SK-N-SH (cell line): ENCODE measurements at regions not wholly inside any gene's neighbourhood (a gene's known extent, or its start where the extent isn't known, plus 50 kb on each side); places are given as distances from the start of the nearest gene placed in this dataset.

Experiments used
- CTCF ChIA-PET: fragments of 300-600, 350-600 bp; formaldehyde crosslinking; extraction: SDS; loops from one replicate; lab custom pipeline; 2021; lab: Yijun Ruan, JAX
- POLR2A ChIA-PET: fragments of 350-600 bp; sonication (Branson Sonifier 250); formaldehyde crosslinking; extraction: SDS; loops from one replicate; lab custom pipeline; 2020; ENCODE audit warnings: antibody characterized with exemption, inconsistent platforms; lab: Yijun Ruan, JAX
- DNase-seq: peaks from one replicate; pipeline ENCODE4 v3.0.0; 2012
- H2AFZ ChIP-seq: fragments of 200-600 bp; sonication (generic); 2 replicates; pipeline ENCODE4 v1.8.1; 2016; ENCODE audit warnings: antibody characterized with exemption, mild to moderate bottlenecking, low read depth
- H3F3A ChIP-seq: fragments of 200-600 bp; sonication (generic); replicated peaks from 2 replicates; pipeline ENCODE3; 2016; ENCODE audit warnings: antibody characterized with exemption, mild to moderate bottlenecking; ENCODE audit not compliant: insufficient read depth
- H3K27ac ChIP-seq, 2 experiments: fragments of 200-500 bp in 1 of 2; fragments of 200-600 bp in 1 of 2; sonication (Bioruptor generic) in 1 of 2; sonication (generic), shearing (Covaris generic) in 1 of 2; 2 replicates each; pipeline versions ENCODE4 v1.5.1 to v1.6.1; 2014 to 2016; ENCODE audit warnings: low read depth in 2 of 2, inconsistent platforms in 1 of 2, low read length in 1 of 2, mild to moderate bottlenecking in 1 of 2, mixed read lengths in 1 of 2
- H3K27me3 ChIP-seq: fragments of 200-600 bp; sonication (generic), shearing (Covaris generic); 2 replicates; pipeline ENCODE4 v1.6.1; 2016; ENCODE audit warnings: mixed run types; ENCODE audit not compliant: insufficient read depth
- H3K36me3 ChIP-seq, 2 experiments: fragments of 200-500 bp in 1 of 2; fragments of 200-600 bp in 1 of 2; sonication (Bioruptor generic) in 1 of 2; sonication (generic) in 1 of 2; replicated peaks in 1 of 2; 2 replicates each; pipeline versions ENCODE3 to v1.5.1; 2014 to 2016; ENCODE audit warnings: low read length in 1 of 2, mild to moderate bottlenecking in 1 of 2; ENCODE audit not compliant: insufficient read depth in 2 of 2, control insufficient read depth in 1 of 2
- H3K4me1 ChIP-seq, 2 experiments: fragments of 200-500 bp in 1 of 2; fragments of 200-600 bp in 1 of 2; sonication (Bioruptor generic) in 1 of 2; sonication (generic), shearing (Covaris generic) in 1 of 2; 2 replicates each; pipeline versions ENCODE4 v1.5.1 to v1.6.1; 2014 to 2016; ENCODE audit warnings: low read depth in 1 of 2, low read length in 1 of 2, mixed run types in 1 of 2; ENCODE audit not compliant: insufficient read depth in 2 of 2, control insufficient read depth in 1 of 2
- H3K4me2 ChIP-seq: fragments of 200-600 bp; sonication (generic), shearing (Covaris generic); 2 replicates; pipeline ENCODE4 v1.6.1; 2017; ENCODE audit warnings: mixed run types
- H3K4me3 ChIP-seq, 2 experiments: fragments of 200-500 bp in 1 of 2; fragments of 200-600 bp in 1 of 2; sonication (Bioruptor generic) in 1 of 2; sonication (generic), shearing (Covaris generic) in 1 of 2; 2 replicates each; pipeline versions ENCODE4 v1.5.1 to v1.8.1; 2014 to 2016; ENCODE audit warnings: low read depth in 2 of 2, inconsistent platforms in 1 of 2, low read length in 1 of 2, mild to moderate bottlenecking in 1 of 2, mixed read lengths in 1 of 2, moderate library complexity in 1 of 2
- H3K79me2 ChIP-seq: fragments of 200-600 bp; sonication (generic); 2 replicates; pipeline ENCODE4 v1.8.1; 2017; ENCODE audit warnings: mild to moderate bottlenecking; ENCODE audit not compliant: insufficient read depth
- H3K9ac ChIP-seq: fragments of 200-600 bp; sonication (generic); 2 replicates; pipeline ENCODE4 v1.6.1; 2017; ENCODE audit warnings: mixed run types
- H3K9me2 ChIP-seq: fragments of 200-600 bp; sonication (generic); 2 replicates; pipeline ENCODE4 v1.6.1; 2017; ENCODE audit warnings: mixed run types
- H3K9me3 ChIP-seq: fragments of 200-600 bp; sonication (generic); 2 replicates; pipeline ENCODE4 v1.6.1; 2017; ENCODE audit warnings: mixed run types, mild to moderate bottlenecking, moderate library complexity
- H4K20me1 ChIP-seq: fragments of 200-600 bp; sonication (generic); 2 replicates; pipeline ENCODE4 v1.6.1; 2017; ENCODE audit warnings: mild to moderate bottlenecking, mixed run types; ENCODE audit not compliant: insufficient read depth
- ELF1 ChIP-seq: IDR thresholded peaks from 2 replicates; pipeline ENCODE4 v1.4.0; 2012
- WGBS: methylation state at CpG from one replicate; pipeline ENCODE4 v1.1.6; 2017; ENCODE audit warnings: low lambda C conversion rate; 5-methylcytosine and 5-hydroxymethylcytosine counted together
- TF ChIP-seq, protein P1 (sequence below): IDR thresholded peaks from 2 replicates; pipeline ENCODE4 v1.6.1; 2012; ENCODE audit warnings: mild to moderate bottlenecking, low read depth, low read length, moderate library complexity
- TF ChIP-seq, protein P2 (sequence below): IDR thresholded peaks from 2 replicates; pipeline ENCODE4 v1.4.0; 2012; ENCODE audit warnings: low read depth, borderline replicate concordance

DNA sequence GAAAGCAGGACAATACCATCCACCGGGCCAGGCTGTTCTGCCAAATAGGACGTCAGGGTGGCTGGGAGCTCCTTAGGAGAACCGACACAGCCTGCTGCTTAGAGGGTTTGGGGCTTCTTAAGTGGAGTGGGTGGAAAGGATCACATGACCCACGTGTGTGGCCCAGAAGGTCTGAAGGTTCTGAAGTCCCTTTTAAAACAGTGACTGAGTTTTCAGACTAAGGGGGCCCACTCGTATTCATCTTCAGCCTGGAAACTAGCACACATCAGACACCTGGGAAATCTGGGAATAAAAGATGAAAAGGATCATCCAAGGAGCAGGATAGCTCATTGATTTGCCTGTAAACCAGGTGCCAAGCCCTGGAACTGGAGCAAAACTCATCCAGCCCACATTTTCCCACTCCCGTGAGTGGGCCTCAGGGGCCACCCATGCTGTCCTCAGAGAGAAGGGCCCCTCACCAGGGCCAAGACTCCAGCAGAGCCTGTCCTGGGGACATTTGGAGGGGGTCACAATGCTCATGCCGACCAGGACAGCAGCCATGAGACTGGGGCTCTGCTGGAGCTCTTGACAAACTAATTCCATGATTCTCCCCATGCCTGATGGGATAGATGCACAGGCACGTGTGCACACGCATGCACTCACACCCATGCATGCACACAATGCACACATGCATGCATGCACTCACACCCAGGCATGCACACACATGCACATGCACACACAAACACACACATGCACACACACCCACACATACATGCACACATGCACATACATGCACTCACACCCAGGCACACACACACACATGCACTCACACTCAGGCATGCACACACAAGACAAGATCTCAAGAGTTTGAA is 168.8 kb upstream of the PPP2R2D start (continued):
- TF ChIP-seq, protein P1, sequence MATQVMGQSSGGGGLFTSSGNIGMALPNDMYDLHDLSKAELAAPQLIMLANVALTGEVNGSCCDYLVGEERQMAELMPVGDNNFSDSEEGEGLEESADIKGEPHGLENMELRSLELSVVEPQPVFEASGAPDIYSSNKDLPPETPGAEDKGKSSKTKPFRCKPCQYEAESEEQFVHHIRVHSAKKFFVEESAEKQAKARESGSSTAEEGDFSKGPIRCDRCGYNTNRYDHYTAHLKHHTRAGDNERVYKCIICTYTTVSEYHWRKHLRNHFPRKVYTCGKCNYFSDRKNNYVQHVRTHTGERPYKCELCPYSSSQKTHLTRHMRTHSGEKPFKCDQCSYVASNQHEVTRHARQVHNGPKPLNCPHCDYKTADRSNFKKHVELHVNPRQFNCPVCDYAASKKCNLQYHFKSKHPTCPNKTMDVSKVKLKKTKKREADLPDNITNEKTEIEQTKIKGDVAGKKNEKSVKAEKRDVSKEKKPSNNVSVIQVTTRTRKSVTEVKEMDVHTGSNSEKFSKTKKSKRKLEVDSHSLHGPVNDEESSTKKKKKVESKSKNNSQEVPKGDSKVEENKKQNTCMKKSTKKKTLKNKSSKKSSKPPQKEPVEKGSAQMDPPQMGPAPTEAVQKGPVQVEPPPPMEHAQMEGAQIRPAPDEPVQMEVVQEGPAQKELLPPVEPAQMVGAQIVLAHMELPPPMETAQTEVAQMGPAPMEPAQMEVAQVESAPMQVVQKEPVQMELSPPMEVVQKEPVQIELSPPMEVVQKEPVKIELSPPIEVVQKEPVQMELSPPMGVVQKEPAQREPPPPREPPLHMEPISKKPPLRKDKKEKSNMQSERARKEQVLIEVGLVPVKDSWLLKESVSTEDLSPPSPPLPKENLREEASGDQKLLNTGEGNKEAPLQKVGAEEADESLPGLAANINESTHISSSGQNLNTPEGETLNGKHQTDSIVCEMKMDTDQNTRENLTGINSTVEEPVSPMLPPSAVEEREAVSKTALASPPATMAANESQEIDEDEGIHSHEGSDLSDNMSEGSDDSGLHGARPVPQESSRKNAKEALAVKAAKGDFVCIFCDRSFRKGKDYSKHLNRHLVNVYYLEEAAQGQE, result no peak

DNA sequence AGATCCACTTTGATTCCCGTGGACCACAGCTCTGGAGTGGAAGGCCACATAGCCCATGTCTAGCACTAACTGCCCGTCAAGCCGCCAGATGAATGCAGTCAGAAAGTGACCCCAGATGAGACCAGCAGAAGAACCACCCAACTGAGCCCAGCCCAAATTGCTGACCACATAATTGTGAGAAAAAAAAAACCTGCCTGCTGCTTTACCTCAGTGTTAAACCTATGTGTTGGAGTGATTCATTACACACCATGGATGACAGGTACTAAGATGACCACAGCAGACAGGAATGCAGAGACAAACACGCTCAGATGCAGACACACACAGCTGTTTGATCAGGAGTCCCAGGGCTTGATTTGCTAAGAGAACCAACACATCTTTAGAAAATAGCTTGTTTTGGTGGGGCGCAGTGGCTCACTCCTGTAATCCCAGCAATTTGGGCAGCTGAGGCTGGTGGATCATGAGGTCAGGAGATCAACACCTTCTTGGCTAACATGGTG is 168.1 kb upstream of the PPP2R2D start:
- no peaks in the 10 kb centered on the region for H3K79me2 ChIP-seq
- H3K9me2 ChIP-seq, result no peaks in the 10 kb centered on the region
- POLR2A ChIA-PET, result no interaction called here
- H3K27me3 ChIP-seq, result no peaks in the 10 kb centered on the region
- 51% methylated on average over 5 of the region's 5 CpGs for WGBS
- no peaks in the 10 kb centered on the region for H3K9me3 ChIP-seq
- no peaks in the 10 kb centered on the region for H3F3A ChIP-seq
- no peak for DNase-seq
- CTCF ChIA-PET, result interaction anchor here (1.0 kb wide), 1 partner anchor 34 kb away, joined by 3 read pairs; no protein-coding TSS in a partner anchor
- no peaks in the 10 kb centered on the region for H4K20me1 ChIP-seq
- H3K4me3 ChIP-seq, result no peak overlapping the region
- H3K4me1 ChIP-seq, result no peaks in the 10 kb centered on the region
- H2AFZ ChIP-seq, result no peak overlapping the region
- H3K9ac ChIP-seq, result no peak overlapping the region
- no peaks in the 10 kb centered on the region for H3K36me3 ChIP-seq
- TF ChIP-seq ELF1, result no peak
- TF ChIP-seq, protein P1, result no peak
- TF ChIP-seq, protein P2, sequence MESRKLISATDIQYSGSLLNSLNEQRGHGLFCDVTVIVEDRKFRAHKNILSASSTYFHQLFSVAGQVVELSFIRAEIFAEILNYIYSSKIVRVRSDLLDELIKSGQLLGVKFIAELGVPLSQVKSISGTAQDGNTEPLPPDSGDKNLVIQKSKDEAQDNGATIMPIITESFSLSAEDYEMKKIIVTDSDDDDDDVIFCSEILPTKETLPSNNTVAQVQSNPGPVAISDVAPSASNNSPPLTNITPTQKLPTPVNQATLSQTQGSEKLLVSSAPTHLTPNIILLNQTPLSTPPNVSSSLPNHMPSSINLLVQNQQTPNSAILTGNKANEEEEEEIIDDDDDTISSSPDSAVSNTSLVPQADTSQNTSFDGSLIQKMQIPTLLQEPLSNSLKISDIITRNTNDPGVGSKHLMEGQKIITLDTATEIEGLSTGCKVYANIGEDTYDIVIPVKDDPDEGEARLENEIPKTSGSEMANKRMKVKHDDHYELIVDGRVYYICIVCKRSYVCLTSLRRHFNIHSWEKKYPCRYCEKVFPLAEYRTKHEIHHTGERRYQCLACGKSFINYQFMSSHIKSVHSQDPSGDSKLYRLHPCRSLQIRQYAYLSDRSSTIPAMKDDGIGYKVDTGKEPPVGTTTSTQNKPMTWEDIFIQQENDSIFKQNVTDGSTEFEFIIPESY, result no peak
- no peak overlapping the region for H3K4me2 ChIP-seq
- H3K27ac ChIP-seq, result no peak overlapping the region
